Activated CD8-positive, alpha-beta memory T cell treated with anti-CD3 and anti-CD28 coated beads for 1 hour (primary cell): ENCODE measurements at regions not wholly inside any gene's neighbourhood (a gene's known extent, or its start where the extent isn't known, plus 50 kb on each side); places are given as distances from the start of the nearest gene placed in this dataset.

Experiments used
- DNase-seq, 2 donors: peaks; one replicate each; pipeline ENCODE4 v3.0.0-alpha.2; 2020; ENCODE audit warnings: low read depth in 1 of 2; ENCODE audit errors: extremely low read depth in 1 of 2

DNA sequence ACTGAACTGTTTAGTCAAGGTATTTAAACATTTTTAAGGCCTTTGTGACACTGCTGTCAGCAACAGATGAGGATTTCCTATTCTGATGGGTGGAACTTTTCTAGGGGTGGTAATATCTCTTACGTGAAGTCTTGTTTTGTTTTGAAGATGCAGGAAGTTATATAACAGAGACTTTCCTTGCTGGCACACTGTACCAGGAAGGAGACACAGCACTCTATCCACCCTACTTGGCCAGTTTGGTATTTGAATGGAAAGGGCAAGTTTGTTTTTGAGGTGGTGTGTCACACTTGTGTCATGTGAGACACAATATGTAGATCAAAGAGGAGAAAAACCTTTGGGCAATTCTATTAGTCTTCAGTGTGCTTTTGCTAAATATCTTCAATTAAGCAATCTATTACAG is 51.6 kb upstream of the SRP54 start:
- peak in 1 of 2 donors; percentile 15 for DNase-seq

DNA sequence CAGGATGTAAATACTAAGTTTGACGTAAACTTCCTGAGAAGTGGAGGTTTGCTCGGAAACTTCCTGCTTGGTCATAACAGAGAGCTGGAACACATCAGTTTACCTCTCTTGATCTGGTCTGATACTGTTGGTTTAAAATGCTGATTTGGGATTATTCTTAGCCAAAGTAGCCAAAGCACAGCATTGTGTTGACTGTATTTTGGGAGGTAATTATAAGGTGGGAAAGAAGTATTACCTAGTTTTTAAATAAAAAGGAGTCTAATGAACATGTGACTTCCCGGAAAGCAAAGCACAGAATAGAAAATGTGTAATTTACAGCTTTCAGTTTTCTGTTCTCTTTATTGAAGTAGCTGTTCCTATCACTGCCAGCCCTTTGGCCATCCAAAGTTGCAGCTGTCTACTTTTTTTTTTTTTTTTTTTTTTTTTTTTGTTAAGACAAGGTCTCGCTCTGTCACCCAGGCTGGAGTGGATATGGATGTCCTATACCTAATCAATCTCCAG is 52.2 kb upstream of the SRP54 start:
- DNase-seq = no peak

DNA sequence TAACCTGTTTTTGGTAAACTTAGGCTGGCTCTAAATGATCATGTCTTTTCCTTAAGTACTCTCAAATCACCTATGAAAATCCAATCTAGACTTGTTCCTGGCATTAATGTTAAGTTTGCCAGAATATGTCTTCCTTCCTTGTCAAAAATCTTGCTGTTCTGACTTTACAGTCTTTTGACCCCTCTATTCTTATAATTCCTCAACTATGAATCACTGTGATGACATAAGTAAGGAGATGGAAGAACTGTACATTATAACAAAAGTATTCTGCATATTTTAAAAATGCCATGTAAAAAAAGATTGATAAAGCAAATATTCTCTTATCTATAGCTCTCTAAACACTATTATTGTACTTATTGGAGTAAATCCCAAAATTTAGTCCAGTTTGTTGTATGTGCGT is 51.4 kb upstream of the BAZ1A start:
- DNase-seq = no peak
